ENCODE measurements at regions not wholly inside any gene's neighbourhood (a gene's known extent, or its start where the extent isn't known, plus 50 kb on each side); places are given as distances from the start of the nearest gene placed in this dataset.

DNA sequence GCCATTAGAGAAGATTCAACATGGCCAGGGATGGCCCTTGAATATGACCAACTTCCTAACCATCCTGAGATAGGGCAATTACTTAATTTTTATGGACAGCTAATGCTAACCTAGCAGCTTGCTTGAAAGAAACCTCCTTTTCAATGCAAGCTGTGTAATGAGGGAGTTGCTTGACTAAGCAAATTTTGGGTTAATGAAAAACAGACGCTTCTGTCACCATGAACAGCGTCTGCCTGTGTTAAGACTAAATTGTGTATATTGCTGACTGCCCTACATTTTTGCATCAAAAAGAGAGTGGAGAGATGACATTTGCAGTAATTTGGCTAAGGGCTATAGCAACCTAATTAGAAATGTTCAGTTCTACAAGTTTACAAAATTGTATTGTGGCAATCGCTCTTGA is 319.2 kb upstream of the LRATD1 start:
- DNase-seq: no peak

DNA sequence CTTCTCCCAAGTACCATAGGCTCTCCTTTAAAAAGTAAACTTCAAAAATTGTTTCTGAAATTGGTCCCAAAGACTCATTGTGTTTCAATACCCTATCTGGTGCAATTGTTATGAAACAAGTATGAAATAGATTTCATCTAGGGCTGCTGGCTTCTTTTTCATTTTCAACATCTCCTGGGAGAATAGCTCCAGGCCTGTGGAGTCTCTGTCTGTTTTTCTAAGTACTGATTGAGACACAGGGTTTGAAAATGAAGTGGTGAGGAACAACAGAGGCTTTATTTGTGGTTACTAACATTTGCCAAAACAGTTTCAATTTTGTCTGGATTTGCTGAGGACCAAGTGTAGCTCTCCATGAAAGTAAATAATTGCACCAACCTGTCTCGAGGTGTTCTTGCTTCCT is 315.9 kb upstream of the LRATD1 start:
- DNase-seq: no peak

DNA sequence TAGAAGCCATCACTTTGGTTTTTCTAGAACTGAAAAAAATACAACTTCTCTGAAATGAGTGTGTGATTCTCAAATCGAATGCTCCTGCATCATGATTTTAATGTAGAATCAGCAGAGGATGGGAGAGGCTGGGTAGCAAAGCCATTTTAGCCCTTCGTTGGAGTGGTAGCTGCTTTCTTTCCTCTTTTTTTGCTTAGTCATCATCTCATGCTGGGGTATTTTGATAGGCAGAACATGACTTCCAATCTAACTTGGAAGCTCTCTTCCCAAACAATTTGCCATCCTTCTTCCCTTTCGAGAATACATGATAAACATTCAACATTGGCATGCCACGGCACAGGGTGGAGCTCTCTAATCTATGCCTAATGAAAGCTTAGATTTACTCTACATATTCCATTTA is 311.2 kb upstream of the LRATD1 start:
- no peak for DNase-seq

DNA sequence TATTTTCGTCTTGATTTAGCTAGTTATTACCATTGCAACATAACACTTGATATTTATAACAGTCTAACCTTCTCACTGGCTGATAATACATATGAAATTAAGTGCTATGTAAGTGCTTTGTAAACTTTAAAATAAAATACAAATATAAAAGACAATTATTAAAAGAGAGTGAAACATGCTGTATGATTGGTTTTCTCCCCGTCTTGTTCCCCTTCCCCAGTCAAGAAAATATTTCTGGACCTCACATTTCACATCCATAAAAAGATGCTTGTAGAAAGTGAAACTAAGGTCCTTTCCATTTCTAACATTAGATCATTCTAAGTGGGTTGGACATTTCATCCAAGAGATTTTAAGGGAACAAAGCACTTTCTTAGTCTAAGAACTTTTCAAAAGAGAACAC is 310.2 kb upstream of the LRATD1 start:
- no peak for DNase-seq

DNA sequence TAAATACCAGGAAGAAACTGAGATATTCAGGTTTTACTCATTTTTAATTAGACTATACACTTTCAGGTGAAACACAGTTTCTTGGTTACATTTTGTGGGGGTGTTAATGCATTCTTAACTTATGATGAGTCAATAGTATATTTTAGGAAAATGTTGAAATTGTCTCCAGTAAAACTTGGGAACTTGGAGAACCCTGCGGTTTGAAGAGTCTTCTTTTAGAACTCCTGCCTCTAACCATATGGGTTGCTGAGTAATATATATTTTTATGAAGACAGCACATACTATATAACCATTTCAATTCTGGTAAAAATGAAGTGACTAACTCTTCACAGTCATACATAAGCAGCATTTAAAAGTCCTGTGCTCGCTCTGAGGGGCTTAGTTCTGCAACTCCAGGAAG is 308.2 kb upstream of the LRATD1 start:
- DNase-seq: no peak

DNA sequence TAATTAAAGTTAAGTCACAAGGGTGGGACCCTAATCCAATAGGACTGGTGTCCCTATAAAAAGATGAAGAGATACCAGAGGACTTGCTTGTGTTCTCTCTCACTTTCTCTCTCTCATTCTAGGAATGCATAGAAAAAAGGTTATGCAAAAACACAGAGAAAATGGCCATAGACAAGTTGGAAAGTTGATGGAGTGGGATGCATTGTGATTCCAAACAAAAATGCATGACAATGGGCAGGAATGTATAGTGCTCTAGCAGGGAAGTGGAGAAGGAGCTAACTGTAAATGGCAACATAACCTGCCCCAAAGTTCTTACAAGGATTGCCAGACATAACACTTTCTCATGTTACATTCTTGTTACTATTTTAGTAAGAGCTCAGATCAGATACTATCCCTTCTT is 301.6 kb upstream of the LRATD1 start:
- DNase-seq: no peak

DNA sequence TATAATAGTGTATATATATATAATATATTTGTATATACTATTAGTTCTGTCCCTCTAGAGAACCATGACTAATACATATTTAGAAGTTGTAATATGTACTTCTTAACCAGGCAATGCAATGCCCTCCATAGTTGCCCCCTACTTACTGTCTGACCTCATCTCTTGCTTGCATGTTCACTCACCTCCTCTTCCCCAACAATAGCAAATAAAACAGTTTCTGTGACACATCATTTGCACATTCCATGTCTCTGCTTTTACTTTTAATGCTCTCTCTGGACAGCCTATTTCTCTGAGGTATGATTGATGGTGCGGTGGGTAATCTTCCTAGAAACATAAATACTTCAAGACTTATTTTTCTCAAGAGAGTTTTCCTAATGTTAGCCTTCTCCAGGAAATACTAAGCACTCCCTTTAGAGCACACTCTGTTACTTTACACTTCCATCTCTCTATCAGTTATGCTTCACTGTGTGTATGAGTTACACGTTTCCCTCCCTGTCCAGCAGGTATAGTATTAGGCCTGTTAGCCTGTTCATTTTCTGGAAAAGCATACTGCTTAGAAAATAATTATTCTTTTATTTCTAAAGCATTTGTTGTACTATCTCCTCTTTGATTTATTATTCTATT is 295.6 kb upstream of the LRATD1 start:
- no peak for DNase-seq

DNA sequence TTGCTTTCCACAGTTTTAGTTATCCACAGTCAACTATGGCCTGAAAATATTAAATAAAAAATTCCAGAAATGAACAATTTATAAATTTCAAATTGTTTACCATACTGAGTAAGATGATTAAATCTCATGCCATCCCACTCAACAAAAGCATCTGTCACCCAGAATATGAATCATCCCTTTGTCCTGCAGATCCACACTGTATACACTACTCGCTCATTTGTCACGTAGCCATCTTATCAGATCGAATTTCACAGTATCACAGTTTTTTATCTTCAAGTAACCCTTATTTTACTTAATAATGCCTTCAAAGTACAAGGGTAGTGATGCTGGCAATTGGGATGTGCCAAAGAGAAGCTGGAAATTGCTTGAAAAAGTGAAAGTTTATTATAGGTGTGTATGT is 291.8 kb upstream of the LRATD1 start:
- DNase-seq: no peak

DNA sequence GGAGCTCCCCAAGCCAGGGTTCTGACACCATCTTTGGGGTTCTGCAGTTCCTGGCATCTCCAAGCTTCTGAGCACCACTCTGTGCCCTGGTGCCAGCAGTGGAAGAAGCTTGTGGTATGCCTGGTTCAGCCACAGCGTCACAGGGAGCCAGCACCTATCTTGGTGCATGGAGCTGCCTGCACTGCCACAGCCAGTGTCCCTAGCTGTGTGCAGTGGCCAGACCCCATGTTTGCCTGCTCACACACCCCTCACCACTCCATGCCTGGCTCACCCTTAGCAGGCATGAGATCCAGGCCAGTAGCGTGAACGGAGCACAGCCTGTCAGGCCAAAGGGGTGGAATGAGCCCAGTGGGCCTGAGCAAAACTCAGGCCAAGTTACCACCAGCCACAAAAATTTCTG is 290.2 kb upstream of the LRATD1 start:
- no peak for DNase-seq

DNA sequence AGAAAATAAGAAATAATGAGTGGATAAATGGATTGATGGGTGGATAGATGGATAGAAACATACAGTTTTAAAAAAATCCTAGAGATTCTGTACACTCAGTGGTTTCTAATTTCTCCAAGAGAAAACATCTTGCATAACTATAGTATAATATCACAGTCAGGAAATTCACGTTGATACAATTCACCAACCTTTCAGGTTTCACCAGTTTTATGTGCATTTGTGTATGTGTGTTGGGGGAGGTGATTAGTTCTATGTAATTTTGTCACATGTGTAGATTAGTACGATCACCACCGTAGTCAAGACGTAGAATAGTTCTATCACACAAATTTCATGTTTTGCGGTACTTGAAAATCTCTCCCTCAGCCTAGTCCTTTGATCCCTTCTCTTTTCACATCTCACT is 288.2 kb upstream of the LRATD1 start:
- DNase-seq: no peak

DNA sequence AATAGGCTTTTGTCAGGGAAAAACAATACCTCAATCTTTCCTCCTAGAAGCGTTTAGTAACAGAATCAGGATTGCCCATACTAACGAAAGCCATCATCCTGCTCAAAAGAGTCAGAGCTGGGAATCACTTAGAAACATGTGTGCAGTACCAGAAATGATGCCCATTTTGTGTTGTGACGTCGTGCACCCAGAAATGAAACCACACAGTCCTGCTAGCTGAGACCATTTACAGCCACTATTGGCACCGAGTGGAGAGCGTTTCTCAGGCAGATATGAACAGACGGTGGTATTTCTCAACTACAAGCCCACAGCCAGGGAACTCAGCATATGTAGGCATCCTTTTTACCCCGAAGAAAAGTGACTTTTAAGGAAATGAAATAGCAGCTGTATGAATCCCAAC is 284.3 kb upstream of the LRATD1 start:
- no peak for DNase-seq

DNA sequence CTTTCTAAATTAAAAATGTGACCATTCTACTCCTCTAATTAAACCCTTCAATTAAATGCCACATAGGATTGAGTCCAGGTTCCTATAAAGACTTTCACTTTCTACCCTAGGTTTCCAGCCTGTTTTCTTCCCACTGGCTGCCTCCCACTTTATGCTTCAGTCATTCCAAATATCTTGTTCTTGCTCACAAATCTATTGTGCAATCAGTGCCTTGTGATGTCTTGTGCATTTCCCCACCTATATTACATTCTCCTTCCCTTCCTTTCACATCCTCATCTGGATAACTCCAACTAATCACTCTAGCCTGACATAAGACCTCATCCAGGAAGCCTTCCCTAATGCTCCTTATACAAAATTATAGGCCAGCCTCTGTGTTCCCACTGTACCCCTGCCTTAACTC is 281.7 kb upstream of the LRATD1 start:
- DNase-seq: no peak

DNA sequence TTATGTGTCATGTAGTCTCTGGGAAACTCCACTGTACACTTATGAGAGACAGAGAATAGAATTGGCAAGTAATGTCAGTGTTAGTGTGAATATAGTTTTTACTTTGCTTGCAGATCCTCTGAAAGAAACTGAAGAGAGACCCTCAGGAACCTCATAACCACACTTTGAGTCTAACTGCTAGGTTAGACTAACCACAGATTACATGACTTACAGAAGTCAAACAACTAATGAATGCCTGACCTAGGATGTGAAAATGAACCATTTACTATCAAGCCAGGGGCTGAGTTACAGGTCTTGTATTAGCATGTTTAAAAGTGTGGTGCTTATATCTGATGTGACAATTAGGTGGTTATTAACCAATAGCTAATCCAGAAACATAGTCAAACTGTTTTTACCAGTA is 280.4 kb upstream of the LRATD1 start:
- DNase-seq: no peak

DNA sequence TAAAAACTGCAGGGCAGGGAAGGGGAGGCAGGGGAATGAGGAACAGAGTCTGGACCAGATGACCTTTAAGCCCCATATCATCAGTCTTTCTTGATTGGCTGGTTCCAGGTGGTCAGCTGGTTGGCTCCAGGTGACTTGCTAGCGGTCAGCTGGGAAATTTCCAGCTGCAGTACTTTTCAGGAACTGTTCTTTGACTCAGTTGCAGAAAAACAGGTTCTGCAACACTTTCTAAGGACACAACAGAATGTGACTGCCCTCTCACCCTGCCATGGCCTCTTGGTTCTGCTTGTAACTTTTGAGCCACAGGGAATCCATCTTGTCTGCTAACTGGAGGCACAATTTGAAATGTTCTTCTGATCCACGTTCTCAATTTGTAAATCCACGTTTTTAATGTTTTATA is 278.3 kb upstream of the LRATD1 start:
- no peak for DNase-seq

DNA sequence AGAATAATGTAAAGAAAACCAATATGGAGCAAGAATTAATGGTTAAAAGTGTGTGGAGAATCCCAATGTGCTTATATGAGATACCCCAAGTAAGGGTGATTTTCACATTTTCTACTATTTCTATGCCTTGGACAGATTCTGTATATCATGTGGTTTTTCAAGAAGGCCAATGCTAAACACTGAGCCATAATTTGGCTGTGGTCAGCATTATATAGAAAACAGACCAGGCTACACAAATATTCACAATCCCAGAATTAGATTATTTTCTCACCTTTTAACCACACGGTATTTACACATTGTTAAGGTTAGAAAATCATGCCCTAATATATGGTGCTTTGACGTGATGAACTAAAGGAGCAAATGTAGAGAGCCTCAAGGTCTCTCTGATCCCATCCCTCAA is 277.4 kb upstream of the LRATD1 start:
- DNase-seq: no peak

DNA sequence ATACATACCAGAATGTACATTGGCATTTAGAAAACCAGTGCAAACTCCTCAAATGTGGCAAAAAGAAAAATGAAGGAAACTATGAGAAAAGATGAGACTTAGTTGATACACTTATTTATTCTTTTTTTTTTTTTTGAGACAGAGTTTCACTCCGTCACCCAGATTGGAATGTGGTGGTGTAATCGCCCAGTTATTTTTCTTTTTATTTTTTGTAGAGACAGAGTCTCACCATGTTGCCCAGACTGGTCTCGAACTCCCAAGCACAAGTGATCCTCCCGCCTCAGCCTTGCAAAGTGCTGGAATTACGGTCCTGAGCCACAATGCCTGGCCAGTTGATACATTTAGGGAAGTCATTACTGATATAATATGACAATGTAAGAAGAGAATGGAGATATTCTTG is 274.2 kb upstream of the LRATD1 start:
- no peak for DNase-seq

DNA sequence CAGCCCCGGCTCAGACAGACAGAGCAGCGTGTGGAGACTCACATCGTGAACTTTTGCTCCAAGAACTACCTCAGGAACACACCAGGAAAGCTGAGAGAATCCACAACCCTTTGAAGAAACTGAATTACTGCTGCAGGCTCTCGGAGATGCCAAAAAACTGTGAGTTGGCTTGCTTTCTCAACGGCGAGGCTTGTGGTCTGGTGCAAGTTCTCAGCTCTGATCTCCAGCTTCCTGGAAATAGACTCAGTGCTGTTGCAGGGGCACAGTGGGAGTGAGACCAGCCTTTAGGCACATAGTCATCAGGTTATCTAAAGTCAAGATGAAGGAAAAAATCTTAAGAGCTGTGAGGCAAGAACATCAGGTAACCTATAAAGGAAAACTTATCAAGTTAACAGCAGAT is 273.7 kb upstream of the LRATD1 start:
- no peak for DNase-seq

DNA sequence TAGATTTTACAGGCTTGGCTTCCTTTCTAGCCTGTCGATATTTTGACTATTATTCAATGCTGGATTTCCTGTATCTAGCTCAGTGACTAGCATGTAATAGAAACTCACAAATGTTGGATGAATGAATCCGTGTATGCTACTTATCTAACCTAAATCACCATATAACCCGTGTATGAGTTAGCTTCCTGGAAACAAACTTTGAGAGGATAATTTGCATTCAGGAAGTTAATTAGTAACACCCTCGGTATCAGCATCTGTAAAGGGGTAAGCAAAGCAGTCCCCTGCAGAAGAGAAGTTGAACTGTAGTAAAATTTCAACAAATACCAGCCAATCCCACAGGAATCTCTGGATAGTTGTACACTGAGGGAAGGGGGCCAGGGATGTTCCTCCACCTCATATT is 269.4 kb upstream of the LRATD1 start:
- DNase-seq: no peak

DNA sequence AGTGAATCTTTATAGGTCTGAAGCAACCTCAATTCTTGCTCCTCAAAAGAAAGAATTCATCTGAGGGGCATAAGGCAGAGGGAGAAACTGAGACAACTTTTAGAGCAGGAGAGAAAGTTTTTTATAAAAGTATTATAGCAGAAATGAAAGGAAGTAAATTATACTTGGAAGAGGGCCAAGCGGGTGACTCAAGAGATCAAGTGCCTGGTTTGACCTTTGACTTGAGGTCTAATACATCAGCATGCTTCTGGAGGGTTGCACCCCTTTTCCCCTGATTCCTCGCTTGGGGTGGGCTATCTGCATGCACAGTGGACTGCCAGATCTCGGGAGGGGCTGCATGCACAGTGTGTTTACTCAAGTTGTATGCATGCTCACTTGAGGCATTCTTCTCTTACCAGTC is 268.5 kb upstream of the LRATD1 start:
- DNase-seq: no peak

DNA sequence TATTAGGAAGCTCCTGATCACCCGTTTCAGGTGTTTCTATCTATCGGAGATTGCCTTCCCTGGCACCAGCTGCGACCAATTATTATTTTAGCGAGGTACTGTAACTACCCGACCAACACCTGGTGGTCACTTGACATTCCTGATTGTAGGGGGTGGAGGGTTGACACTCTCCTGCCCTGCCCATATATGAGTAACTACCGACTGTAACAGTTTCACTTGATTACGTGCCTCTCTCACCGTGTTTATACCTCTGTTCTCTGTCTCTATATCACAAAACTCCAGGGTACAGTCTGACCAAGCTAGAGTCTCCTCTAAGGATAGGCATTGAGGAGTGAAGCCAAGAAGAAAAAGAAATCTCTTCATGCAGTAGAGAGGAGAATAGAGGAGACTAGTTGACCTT is 268.0 kb upstream of the LRATD1 start:
- no peak for DNase-seq

DNA sequence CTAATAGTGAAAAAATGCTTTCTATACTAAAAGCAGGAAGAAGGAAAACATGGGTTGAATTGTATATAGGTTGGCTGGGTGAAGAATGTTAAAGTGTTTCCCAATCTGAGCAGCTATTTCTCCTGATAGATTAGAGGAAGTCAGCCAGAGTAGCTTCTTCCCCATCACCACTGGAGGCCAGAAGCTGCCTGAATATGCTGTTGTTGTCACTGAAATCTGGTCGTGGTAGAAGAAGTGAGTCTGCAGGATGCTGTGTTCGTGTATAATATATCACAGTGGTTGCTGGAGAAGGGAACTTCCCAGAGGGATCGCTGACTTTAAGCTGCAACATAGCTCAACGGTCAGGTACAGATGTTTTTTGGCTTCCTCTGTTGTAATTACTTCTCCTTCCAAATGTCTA is 247.5 kb upstream of the LRATD1 start:
- no peak for DNase-seq

DNA sequence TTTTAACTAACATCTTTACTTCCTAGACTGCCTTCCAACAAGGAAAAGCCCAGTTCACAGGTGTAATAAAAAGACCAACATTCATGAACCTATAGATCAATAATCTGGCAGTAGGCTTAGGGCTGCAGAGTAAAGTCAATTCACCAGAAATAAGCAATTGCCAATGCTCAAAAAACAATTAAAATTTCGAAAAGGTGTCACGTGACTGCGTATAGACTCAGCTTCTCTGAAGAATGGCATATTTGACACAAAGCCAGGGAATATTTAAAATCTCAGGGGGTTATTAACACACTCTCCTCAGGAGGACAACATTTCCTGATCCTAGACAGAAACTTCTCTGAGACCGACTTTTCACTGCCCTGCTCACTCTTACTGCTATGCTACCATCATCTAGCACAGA is 245.2 kb upstream of the LRATD1 start:
- no peak for DNase-seq

DNA sequence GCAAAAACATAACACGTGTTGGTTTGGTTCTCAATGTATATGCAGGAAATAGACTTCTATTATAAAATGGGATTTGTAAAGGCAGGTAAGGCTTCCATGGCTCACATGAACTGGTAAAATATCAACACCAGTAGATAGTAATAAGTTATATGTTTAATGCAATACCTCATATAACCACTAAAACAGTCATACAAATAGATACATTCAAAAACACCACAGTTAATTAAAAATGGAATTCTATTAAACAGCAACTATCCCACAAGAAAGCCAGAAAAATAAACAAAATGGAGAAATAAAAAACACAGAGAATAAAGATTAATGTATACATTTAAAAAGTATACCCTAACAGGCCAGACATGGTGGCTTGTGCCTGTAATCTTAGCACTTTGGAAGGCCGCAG is 243.8 kb upstream of the LRATD1 start:
- no peak for DNase-seq

DNA sequence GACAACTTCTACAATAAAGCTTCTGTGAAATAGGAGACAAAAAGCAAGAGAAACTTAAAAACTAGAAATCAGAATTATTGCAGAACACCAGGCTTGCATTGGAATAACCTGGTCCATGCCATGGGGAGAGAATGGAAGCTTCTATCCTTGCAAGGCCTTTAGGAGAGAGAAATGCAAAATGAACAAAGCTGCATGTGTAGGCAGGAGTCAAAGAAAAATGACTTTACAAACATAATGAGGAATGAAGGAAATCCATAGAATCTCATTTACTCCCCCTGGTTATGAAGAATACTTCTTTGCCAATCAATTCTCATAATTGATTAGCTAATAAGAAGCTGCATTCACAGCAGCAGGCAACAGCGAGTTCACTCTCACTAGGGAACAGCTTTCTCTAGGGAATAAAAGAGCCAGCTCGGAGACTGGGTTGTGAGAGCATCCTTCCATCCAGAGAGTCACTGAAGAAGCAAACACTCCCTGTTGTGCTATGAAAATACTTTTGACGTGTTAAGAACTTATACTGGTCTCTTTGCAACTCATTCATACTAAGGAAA is 235.9 kb upstream of the LRATD1 start:
- no peak for DNase-seq

DNA sequence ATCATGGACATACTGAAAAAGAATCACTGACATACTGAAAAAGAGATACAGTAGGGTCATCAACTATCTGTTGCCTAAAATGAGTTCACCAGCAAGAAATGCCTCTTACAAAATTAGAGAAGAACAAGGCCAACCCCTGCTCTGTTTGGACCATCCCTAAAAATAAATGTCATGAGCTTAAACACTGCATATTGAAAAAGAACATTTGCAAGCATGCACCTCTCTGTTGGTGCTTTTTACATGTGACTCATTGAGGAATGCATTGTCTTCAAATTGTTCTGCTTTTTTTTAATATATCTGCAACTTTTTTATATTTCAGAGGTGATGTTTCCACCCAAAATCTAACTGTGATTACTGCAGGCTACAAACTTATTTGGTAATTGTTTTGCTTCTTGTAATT is 233.9 kb upstream of the LRATD1 start:
- no peak for DNase-seq

DNA sequence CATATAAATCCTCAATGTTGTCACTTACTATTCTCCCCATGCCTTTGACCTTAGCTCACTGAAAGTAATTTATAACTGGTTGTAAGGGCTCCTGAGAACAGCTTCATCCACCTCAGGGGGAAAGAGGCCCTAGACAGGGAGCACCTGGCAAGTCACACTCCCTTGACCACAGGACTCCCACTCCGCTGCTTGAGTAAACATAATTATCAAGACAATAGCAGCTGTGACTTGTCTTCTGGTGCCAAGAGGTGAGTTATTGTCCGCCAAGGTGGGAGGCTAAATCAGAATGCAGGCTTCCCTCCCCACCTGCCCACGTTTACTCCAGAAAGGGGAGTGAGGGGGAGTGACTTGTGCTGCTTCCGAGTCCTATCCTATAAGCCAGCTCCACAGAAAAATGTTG is 230.6 kb upstream of the LRATD1 start:
- no peak for DNase-seq
